Peyer's patch (tissue), 4 donors: ENCODE measurements at regions not wholly inside any gene's neighbourhood (a gene's known extent, or its start where the extent isn't known, plus 50 kb on each side); places are given as distances from the start of the nearest gene placed in this dataset.
"Not testable (repeated sequence)": the region's sequence is repeated elsewhere in the genome, so short reads cannot be mapped to it uniquely, and the experiment has no call there.

Experiments
- DNase-seq, 3 donors: peaks; one replicate each; pipeline ENCODE4 v3.0.0-alpha.2; 2017 to 2019
- H3K27ac ChIP-seq, 4 donors: fragments of 200-600 bp; sonication (generic); one replicate each; pipeline ENCODE4 v1.5.1; 2016 to 2019
- H3K27me3 ChIP-seq, 2 donors: fragments of 200-600 bp; sonication (generic); one replicate each; pipeline ENCODE4 v1.5.1; 2019
- H3K36me3 ChIP-seq, 3 donors: fragments of 200-600 bp; sonication (generic); one replicate each; pipeline ENCODE4 v1.5.1; 2016 to 2019
- H3K4me1 ChIP-seq, 4 donors: fragments of 200-600 bp; sonication (generic); one replicate each; pipeline ENCODE4 v1.5.1; 2016 to 2019
- H3K4me3 ChIP-seq, 4 donors: fragments of 200-600 bp; sonication (generic); 1 replicate in 3 of 4; 2 replicates in 1 of 4; pipeline ENCODE4 v1.5.1; 2016 to 2019; ENCODE audit warnings: mild to moderate bottlenecking in 1 of 4
- H3K9me3 ChIP-seq, 4 donors: fragments of 200-600 bp; sonication (generic); one replicate each; pipeline ENCODE4 v1.5.1; 2016 to 2019; ENCODE audit warnings: mild to moderate bottlenecking in 1 of 4
- POLR2A ChIP-seq, 2 donors: fragments of 450-650 bp; IDR thresholded peaks; one replicate each; pipeline ENCODE4 v1.5.1; 2017; ENCODE audit warnings: antibody characterized with exemption in 2 of 2, mild to moderate bottlenecking in 2 of 2, moderate library complexity in 2 of 2
- TF ChIP-seq, protein P1 (sequence below), 6 experiments: fragments of 450-650 bp in 4 of 6; fragments of 200-600 bp in 2 of 6; sonication (generic) in 1 of 6; IDR thresholded peaks; one replicate each; pipeline ENCODE4 v1.5.1; 2017 to 2019; ENCODE audit warnings: antibody characterized with exemption in 6 of 6, mild to moderate bottlenecking in 3 of 6, moderate library complexity in 1 of 6

GRCh38 chr1:176396604-176397395 lies 66.2 kb upstream of the PAPPA2 start:
- H3K9me3 ChIP-seq, H3K4me1 ChIP-seq, H3K27me3 ChIP-seq, H3K27ac ChIP-seq, H3K4me3 ChIP-seq, DNase-seq, H3K36me3 ChIP-seq: not testable (repeated sequence)

DNA sequence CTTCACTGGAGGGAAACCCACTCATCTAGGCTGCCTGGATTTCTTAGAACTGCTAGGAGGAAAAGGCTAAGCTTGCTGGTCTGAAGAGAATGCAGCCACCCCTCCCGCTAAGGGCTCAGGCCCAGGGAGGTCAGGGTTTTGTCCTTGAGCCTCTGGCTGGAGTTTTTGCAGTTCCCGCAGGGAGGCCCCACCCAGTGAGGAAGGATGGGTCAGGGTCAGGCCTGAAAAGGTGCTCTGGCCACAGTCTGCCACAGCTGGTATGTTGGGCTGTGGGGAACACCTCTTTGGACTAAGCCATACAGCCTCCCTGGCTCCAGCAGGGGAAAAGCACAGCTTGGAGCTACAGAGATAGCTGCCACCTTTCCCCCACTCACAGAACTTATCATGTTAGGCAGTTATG lies 71.4 kb upstream of the PAPPA2 start:
- Histone ChIP-seq H3K4me1 (no peaks in the 10 kb centered on the region), H3K27me3 (no peaks in the 10 kb centered on the region), H3K4me3 (no peak overlapping the region), H3K36me3 (no peaks in the 10 kb centered on the region), H3K27ac (no peak overlapping the region), H3K9me3 (no peaks in the 10 kb centered on the region)
- TF ChIP-seq POLR2A (IDR thresholded peaks at IDR 0.05): no peak
- TF ChIP-seq, protein P1, sequence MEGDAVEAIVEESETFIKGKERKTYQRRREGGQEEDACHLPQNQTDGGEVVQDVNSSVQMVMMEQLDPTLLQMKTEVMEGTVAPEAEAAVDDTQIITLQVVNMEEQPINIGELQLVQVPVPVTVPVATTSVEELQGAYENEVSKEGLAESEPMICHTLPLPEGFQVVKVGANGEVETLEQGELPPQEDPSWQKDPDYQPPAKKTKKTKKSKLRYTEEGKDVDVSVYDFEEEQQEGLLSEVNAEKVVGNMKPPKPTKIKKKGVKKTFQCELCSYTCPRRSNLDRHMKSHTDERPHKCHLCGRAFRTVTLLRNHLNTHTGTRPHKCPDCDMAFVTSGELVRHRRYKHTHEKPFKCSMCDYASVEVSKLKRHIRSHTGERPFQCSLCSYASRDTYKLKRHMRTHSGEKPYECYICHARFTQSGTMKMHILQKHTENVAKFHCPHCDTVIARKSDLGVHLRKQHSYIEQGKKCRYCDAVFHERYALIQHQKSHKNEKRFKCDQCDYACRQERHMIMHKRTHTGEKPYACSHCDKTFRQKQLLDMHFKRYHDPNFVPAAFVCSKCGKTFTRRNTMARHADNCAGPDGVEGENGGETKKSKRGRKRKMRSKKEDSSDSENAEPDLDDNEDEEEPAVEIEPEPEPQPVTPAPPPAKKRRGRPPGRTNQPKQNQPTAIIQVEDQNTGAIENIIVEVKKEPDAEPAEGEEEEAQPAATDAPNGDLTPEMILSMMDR (IDR thresholded peaks at IDR 0.05): no peak
- no peak for DNase-seq

GRCh38 chr1:176384841-176385240 lies 78.1 kb upstream of the PAPPA2 start:
- Histone ChIP-seq H3K27me3 (no peaks in the 10 kb centered on the region), H3K36me3 (no peaks in the 10 kb centered on the region), H3K4me3 (no peak overlapping the region), H3K9me3 (no peaks in the 10 kb centered on the region), H3K4me1 (no peaks in the 10 kb centered on the region), H3K27ac (no peak overlapping the region)
- TF ChIP-seq POLR2A (IDR thresholded peaks at IDR 0.05): no peak
- TF ChIP-seq, protein P1 (IDR thresholded peaks at IDR 0.05): no peak
- no peak for DNase-seq

- H3K27me3 ChIP-seq: no peaks in the 10 kb centered on the region
- no peaks in the 10 kb centered on the region for H3K4me1 ChIP-seq
- H3K4me3 ChIP-seq: no peak overlapping the region
- H3K36me3 ChIP-seq: no peaks in the 10 kb centered on the region
- TF ChIP-seq, protein P1 (IDR thresholded peaks at IDR 0.05): no peak
- TF ChIP-seq POLR2A (IDR thresholded peaks at IDR 0.05): no peak
- no peaks in the 10 kb centered on the region for H3K9me3 ChIP-seq
- no peak for DNase-seq
- no peak overlapping the region for H3K27ac ChIP-seq
These were observed 80.8 kb upstream of the PAPPA2 start for GRCh38 chr1:176382163-176382562.

DNA sequence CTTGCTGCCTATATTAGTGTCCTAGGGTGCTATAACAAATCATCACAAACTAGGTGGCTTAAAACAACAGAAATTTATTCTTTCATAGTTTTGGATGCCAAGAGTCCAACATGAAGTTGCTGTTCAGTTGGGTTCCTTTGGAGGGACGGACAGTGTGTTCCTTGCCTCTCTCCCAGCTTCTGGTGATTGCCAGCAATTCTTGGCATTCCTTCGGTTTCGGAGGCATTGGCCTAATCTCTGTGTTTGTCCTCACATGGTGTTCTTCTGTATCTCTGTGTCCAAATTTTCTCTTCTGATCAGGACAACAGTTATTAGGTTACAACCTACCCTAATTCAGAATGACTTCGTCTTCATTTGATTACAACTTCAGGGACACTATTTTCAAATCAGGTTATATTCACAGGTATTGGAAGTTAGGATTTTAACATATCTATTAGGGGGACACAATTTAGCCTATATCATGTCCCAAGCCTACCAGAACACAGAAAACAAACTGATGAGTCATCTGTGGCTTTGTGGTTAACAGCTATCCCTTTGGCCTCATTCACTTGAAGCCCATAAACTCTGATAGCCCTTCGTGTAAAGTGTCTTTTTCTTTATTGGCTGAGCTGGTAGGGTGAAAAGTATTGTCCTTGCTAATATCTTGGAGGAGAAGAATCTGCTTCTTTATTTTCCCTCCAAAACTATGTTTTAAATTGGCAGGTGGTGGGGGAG lies 83.2 kb upstream of the PAPPA2 start:
- TF ChIP-seq POLR2A (IDR thresholded peaks at IDR 0.05): no peak
- TF ChIP-seq, protein P1 (IDR thresholded peaks at IDR 0.05): no peak
- Histone ChIP-seq H3K27me3 (no peaks in the 10 kb centered on the region), H3K4me1 (no peaks in the 10 kb centered on the region), H3K9me3 (no peaks in the 10 kb centered on the region), H3K27ac (no peak overlapping the region), H3K36me3 (no peaks in the 10 kb centered on the region), H3K4me3 (no peak overlapping the region)
- DNase-seq: no peak

DNA sequence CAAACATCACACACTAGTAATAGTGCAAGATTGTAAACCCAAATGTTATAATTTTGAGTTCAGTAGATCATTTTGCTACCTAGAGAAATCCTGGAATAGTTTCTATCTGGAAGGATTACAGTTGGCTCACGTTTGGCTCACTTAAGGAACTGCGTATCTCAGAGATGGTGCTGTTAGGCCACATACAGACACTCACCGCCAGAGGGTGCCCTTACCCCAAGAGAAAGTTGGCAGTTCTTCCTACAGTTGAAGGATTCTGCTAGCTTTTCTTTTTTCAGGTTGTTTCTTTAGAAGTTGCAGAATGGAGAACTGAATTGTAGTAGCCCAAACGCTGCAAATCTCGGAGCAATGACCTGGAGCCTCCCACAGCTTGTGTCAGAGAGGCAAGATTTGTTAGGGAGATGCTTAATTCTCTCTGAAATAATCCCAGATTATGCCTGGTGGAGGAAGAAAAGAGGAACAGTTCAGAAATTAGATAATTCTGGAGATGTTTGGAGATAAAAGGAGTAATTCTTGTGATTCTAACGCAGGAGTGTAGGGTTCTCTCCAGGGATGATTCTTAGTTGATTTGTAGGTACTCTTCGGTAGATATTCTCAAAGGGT lies 87.9 kb upstream of the PAPPA2 start:
- H3K9me3 ChIP-seq: no peaks in the 10 kb centered on the region
- no peaks in the 10 kb centered on the region for H3K27me3 ChIP-seq
- TF ChIP-seq POLR2A (IDR thresholded peaks at IDR 0.05): no peak
- TF ChIP-seq, protein P1 (IDR thresholded peaks at IDR 0.05): peak in 5 of 6 experiments; percentile 33 to 72 (median 67)
- H3K4me3 ChIP-seq: no peak overlapping the region
- peak; percentile 50 to 80 (median 64) for DNase-seq
- H3K27ac ChIP-seq: no peak overlapping the region
- no peaks in the 10 kb centered on the region for H3K36me3 ChIP-seq
- no peaks in the 10 kb centered on the region for H3K4me1 ChIP-seq
